B cell (primary cell): ENCODE measurements at regions not wholly inside any gene's neighbourhood (a gene's known extent, or its start where the extent isn't known, plus 50 kb on each side); places are given as distances from the start of the nearest gene placed in this dataset.

Experiments used
- ATAC-seq: fragments of 200-7000 bp; cut with Tn5 transposase; one replicate; pipeline ENCODE4 v1.10.0; 2021; ENCODE audit warnings: low read depth, mild to moderate bottlenecking, moderate number of reproducible peaks, moderate library complexity
- CTCF ChIA-PET: fragments of 350-600 bp; sonication (Branson Sonifier 250); formaldehyde crosslinking; loops from one replicate; lab custom pipeline; 2021; ENCODE audit warnings: antibody characterized with exemption, inconsistent platforms; lab: Charles Lee
- POLR2A ChIA-PET: fragments of 350-600 bp; sonication (Branson Sonifier 250); formaldehyde crosslinking; loops from one replicate; lab custom pipeline; 2021; ENCODE audit warnings: antibody characterized with exemption; lab: Charles Lee
- DNase-seq: peaks from one replicate; pipeline ENCODE4 v3.0.0; 2013
- H2AFZ ChIP-seq: 2 replicates; pipeline ENCODE4 v1.6.1; 2012; ENCODE audit warnings: mild to moderate bottlenecking, low read depth, low read length; ENCODE audit not compliant: insufficient read depth, poor library complexity, severe bottlenecking
- H3K27ac ChIP-seq, 2 donors: 1 replicate in 1 of 2; 2 replicates in 1 of 2; pipeline ENCODE4 v1.5.1; 2012 to 2013; ENCODE audit warnings: low read length in 2 of 2, mild to moderate bottlenecking in 2 of 2, moderate library complexity in 1 of 2
- H3K27me3 ChIP-seq, 4 experiments: fragments of 200-600 bp in 1 of 4; sonication (generic) in 1 of 4; replicated peaks in 1 of 4; 1 replicate in 2 of 4; 2 replicates in 2 of 4; pipeline versions ENCODE4 v1.6.1 to v1.7.0; 2013 to 2016; ENCODE audit warnings: low read length in 3 of 4, mild to moderate bottlenecking in 2 of 4, mixed read lengths in 1 of 4, moderate library complexity in 1 of 4; ENCODE audit not compliant: insufficient read depth in 4 of 4, control insufficient read depth in 3 of 4; ENCODE audit errors: control extremely low read depth in 1 of 4
- H3K36me3 ChIP-seq, 2 experiments: replicated peaks in 1 of 2; 1 replicate in 1 of 2; 2 replicates in 1 of 2; pipeline versions ENCODE4 v1.6.1 to v1.7.1; 2013; ENCODE audit warnings: low read length in 1 of 2; ENCODE audit not compliant: insufficient read depth in 2 of 2, control insufficient read depth in 1 of 2; ENCODE audit errors: control extremely low read depth in 1 of 2, extremely low read depth in 1 of 2
- H3K4me1 ChIP-seq, 2 donors: fragments of 200-600 bp in 1 of 2; sonication (generic) in 1 of 2; 1 replicate in 1 of 2; 2 replicates in 1 of 2; pipeline versions ENCODE4 v1.5.1 to v1.6.1; 2013 to 2017; ENCODE audit warnings: low read length in 2 of 2; ENCODE audit not compliant: control insufficient read depth in 2 of 2, insufficient read depth in 2 of 2
- H3K4me2 ChIP-seq: replicated peaks from 2 replicates; pipeline ENCODE3; 2012; ENCODE audit warnings: mild to moderate bottlenecking, low read depth, low read length; ENCODE audit not compliant: poor library complexity, severe bottlenecking
- H3K4me3 ChIP-seq, 5 experiments: fragments of 200-600 bp in 1 of 5; sonication (generic) in 1 of 5; 1 replicate in 3 of 5; 2 replicates in 2 of 5; pipeline versions ENCODE4 v1.5.1 to v1.7.0; 2011 to 2016; ENCODE audit warnings: low read length in 4 of 5, mild to moderate bottlenecking in 4 of 5, low read depth in 2 of 5, control low read depth in 1 of 5, moderate library complexity in 1 of 5; ENCODE audit not compliant: insufficient read depth in 1 of 5; ENCODE audit errors: control extremely low read depth in 1 of 5, extremely low read depth in 1 of 5
- H3K79me2 ChIP-seq: fragments of 200-600 bp; sonication (generic); one replicate; pipeline ENCODE4 v1.6.0; 2016; ENCODE audit warnings: low read length; ENCODE audit not compliant: control insufficient read depth, insufficient read depth
- H3K9ac ChIP-seq: fragments of 200-600 bp; sonication (generic); 2 replicates; pipeline ENCODE4 v1.6.1; 2017; ENCODE audit warnings: mild to moderate bottlenecking, low read length, moderate library complexity
- H3K9me3 ChIP-seq, 3 donors: one replicate each; pipeline versions ENCODE4 v1.6.1 to v1.7.1; 2013; ENCODE audit warnings: low read length in 2 of 3; ENCODE audit not compliant: control insufficient read depth in 2 of 3, insufficient read depth in 1 of 3; ENCODE audit errors: control extremely low read depth in 1 of 3
- H4K20me1 ChIP-seq: 2 replicates; pipeline ENCODE4 v1.6.0; 2012; ENCODE audit warnings: mild to moderate bottlenecking, low read length; ENCODE audit not compliant: insufficient read depth, control insufficient read depth, poor library complexity, severe bottlenecking
- H3K27ac Mint-ChIP-seq: one replicate; pipeline ENCODE4 v1.8.0; 2021; ENCODE audit warnings: mixed read lengths
- H3K27me3 Mint-ChIP-seq: one replicate; pipeline ENCODE4 v1.8.0; 2021; ENCODE audit warnings: mixed read lengths
- H3K4me1 Mint-ChIP-seq: one replicate; pipeline ENCODE4 v1.8.0; 2021; ENCODE audit warnings: mixed read lengths
- H3K4me3 Mint-ChIP-seq: one replicate; pipeline ENCODE4 v1.8.0; 2021; ENCODE audit warnings: mixed read lengths
- H3K9me3 Mint-ChIP-seq: one replicate; pipeline ENCODE4 v1.8.0; 2022; ENCODE audit warnings: mixed read lengths; ENCODE audit not compliant: insufficient read depth
- CTCF ChIP-seq: fragments of 200-600 bp; IDR thresholded peaks from one replicate; pipeline ENCODE4 v1.8.0; 2022; ENCODE audit warnings: antibody characterized with exemption, mild to moderate bottlenecking
- EZH2 ChIP-seq: IDR thresholded peaks from 2 replicates; pipeline ENCODE4 v1.6.1; 2012; ENCODE audit warnings: borderline replicate concordance, low read depth, mild to moderate bottlenecking, moderate library complexity, low read length; ENCODE audit not compliant: insufficient read depth, poor library complexity, severe bottlenecking
- WGBS: methylation state at CpG from one replicate; pipeline ENCODE4 v1.1.5; 2013; ENCODE audit warnings: missing lambda C conversion rate; ENCODE audit not compliant: insufficient coverage; 5-methylcytosine and 5-hydroxymethylcytosine counted together
- intact Hi-C: fragments of 100-400 bp; cut with micrococcal nuclease; formaldehyde crosslinking; loops from one replicate; pipeline ENCODE4 v1.10.0; 2022

- intact Hi-C loops, result no loop called here
- no peak for ATAC-seq
- H3K4me3 Mint-ChIP-seq, result no peak overlapping the region
- no peak for TF ChIP-seq EZH2
- no peak for TF ChIP-seq CTCF
- H3K27me3 Mint-ChIP-seq, result no peaks in the 10 kb centered on the region
- DNase-seq, result no peak
- peaks cover 2% of the 10 kb centered on the region for H3K9me3 Mint-ChIP-seq
- no peaks in the 10 kb centered on the region for H3K79me2 ChIP-seq
- H3K9me3 ChIP-seq, result peaks cover 0 to 3% (median 2%) of the 10 kb centered on the region in 3 donors
- H3K4me1 Mint-ChIP-seq, result no peaks in the 10 kb centered on the region
- H3K9ac ChIP-seq, result no peak overlapping the region
- H3K4me2 ChIP-seq, result no peak overlapping the region
- POLR2A ChIA-PET, result no interaction called here
- H3K27ac ChIP-seq, result no peak overlapping the region
- CTCF ChIA-PET, result no interaction called here
- no peak overlapping the region for H3K27ac Mint-ChIP-seq
- no peaks in the 10 kb centered on the region for H3K36me3 ChIP-seq
- H2AFZ ChIP-seq, result no peak overlapping the region
- H3K4me3 ChIP-seq, result no peak overlapping the region
- no peaks in the 10 kb centered on the region for H3K4me1 ChIP-seq
- H4K20me1 ChIP-seq, result no peaks in the 10 kb centered on the region
- no peaks in the 10 kb centered on the region for H3K27me3 ChIP-seq
Measured at GRCh38 chr14:82951171-82951570, 1417.5 kb upstream of the SEL1L start.

- H3K27ac Mint-ChIP-seq, result no peak overlapping the region
- no peak overlapping the region for H3K4me3 Mint-ChIP-seq
- peaks cover 7% of the 10 kb centered on the region for H3K9me3 Mint-ChIP-seq
- ChIA-PET CTCF (no interaction called here), POLR2A (no interaction called here)
- no peaks in the 10 kb centered on the region for H3K79me2 ChIP-seq
- no peak overlapping the region for H3K4me3 ChIP-seq
- H4K20me1 ChIP-seq, result no peaks in the 10 kb centered on the region
- TF ChIP-seq CTCF (no peak), EZH2 (no peak)
- H3K27me3 Mint-ChIP-seq, result no peaks in the 10 kb centered on the region
- DNase-seq, result no peak
- intact Hi-C loops, result no loop called here
- no peak overlapping the region for H3K27ac ChIP-seq
- no peaks in the 10 kb centered on the region for H3K4me1 ChIP-seq
- no peaks in the 10 kb centered on the region for H3K27me3 ChIP-seq
- no peaks in the 10 kb centered on the region for H3K36me3 ChIP-seq
- H3K9ac ChIP-seq, result no peak overlapping the region
- no peaks in the 10 kb centered on the region for H3K9me3 ChIP-seq
- no peak overlapping the region for H2AFZ ChIP-seq
- ATAC-seq, result no peak
- no peak overlapping the region for H3K4me2 ChIP-seq
- H3K4me1 Mint-ChIP-seq, result no peaks in the 10 kb centered on the region
- WGBS, result no CpG with 5 or more reads among the region's 2 CpGs
Measured at GRCh38 chr14:82963756-82964155, 1430.1 kb upstream of the SEL1L start.
